ENCODE measurements at regions not wholly inside any gene's neighbourhood (a gene's known extent, or its start where the extent isn't known, plus 50 kb on each side); places are given as distances from the start of the nearest gene placed in this dataset.

DNA sequence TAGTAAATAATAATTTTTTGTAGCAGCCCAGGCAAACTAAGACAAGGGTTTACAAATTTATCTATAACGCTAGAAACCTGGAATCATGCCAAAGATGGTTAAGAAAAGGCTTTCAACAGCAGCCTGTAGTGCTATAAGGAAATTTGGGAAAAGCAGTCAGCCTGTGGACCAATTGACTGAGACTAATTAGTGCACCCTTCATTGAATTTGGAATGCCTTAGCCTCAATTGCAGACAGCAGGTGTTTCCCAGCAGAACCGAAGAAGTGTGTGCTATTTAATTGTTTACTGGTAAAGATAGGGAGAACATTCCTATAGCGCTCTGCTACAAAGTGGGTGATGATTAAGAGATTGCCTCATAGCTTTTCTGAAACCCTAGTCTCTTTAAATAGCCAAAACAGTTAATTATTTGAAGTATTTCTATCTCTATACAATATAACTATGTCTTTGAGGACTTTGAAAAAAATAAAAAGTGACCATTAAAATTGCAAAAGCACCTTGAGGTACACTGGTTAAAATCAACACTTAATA, 1884.3 kb upstream of the PCDH20 start:
- no peak for DNase-seq
- H3K27me3 ChIP-seq: no peaks in the 10 kb centered on the region
- H3K27ac ChIP-seq: no peak overlapping the region
- no peaks in the 10 kb centered on the region for H3K4me1 ChIP-seq (replicated peaks in 1 of 2)
- no peaks in the 10 kb centered on the region for H3K9me3 ChIP-seq (replicated peaks in 1 of 3)
- WGBS, 4 donors: 70 to 79% (median 75%) methylated on average over 3 of the region's 3 CpGs
- H3K36me3 ChIP-seq (replicated peaks in 1 of 2): no peaks in the 10 kb centered on the region
- H3K4me3 ChIP-seq: no peak overlapping the region
- TF ChIP-seq, protein P1, sequence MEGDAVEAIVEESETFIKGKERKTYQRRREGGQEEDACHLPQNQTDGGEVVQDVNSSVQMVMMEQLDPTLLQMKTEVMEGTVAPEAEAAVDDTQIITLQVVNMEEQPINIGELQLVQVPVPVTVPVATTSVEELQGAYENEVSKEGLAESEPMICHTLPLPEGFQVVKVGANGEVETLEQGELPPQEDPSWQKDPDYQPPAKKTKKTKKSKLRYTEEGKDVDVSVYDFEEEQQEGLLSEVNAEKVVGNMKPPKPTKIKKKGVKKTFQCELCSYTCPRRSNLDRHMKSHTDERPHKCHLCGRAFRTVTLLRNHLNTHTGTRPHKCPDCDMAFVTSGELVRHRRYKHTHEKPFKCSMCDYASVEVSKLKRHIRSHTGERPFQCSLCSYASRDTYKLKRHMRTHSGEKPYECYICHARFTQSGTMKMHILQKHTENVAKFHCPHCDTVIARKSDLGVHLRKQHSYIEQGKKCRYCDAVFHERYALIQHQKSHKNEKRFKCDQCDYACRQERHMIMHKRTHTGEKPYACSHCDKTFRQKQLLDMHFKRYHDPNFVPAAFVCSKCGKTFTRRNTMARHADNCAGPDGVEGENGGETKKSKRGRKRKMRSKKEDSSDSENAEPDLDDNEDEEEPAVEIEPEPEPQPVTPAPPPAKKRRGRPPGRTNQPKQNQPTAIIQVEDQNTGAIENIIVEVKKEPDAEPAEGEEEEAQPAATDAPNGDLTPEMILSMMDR (IDR thresholded peaks at IDR 0.05): no peak
- no peak for TF ChIP-seq POLR2A (IDR thresholded peaks at IDR 0.05)
- intact Hi-C loops (cut with DNase I): no loop called here

DNA sequence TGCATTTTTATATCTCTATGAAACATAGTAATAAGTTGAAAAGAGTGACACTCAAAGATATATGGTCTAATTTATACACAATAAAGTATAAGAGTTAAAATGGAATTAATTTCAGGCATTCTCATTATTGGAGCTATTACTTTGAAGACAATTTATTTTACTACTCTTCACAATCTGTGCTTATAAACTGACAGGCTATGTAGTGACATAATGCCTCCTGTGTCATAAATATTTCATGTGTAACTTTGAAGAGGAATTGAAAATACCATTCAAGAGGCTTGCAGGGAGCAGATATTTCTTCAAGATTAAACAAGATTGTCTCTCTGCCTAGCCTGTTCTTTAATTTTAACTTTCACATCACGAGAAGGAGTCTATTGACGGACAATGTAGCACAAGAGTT, 1881.5 kb upstream of the PCDH20 start:
- TF ChIP-seq, protein P1 (IDR thresholded peaks at IDR 0.05): no peak
- TF ChIP-seq POLR2A (IDR thresholded peaks at IDR 0.05): no peak
- H3K27ac ChIP-seq: no peak overlapping the region
- DNase-seq: no peak
- H3K9me3 ChIP-seq (replicated peaks in 1 of 3): no peaks in the 10 kb centered on the region
- H3K4me3 ChIP-seq: no peak overlapping the region
- WGBS, 4 donors: 70 to 77% (median 75%) methylated on average over 2 of the region's 2 CpGs
- intact Hi-C loops (cut with DNase I): no loop called here
- no peaks in the 10 kb centered on the region for H3K36me3 ChIP-seq (replicated peaks in 1 of 2)
- H3K4me1 ChIP-seq (replicated peaks in 1 of 2): no peaks in the 10 kb centered on the region
- H3K27me3 ChIP-seq: no peaks in the 10 kb centered on the region

DNA sequence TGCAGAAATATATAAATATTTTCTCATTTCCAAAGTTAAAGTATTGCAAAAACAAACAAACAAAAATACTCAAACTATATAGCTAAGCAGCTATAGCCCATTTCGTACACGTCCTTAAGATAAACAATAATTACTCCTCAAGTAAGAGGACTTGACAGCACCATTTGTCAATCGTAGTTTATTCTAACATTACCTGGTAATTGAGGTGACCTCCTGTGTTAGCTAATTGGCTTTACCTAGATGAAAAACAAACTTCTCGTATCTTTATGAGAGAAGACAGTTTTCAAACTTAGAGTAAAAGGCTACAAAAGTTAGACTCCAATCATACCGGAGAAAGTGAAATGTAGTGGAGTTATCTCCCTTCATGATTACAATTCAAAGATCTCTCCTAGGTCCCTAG, 1876.1 kb upstream of the PCDH20 start:
- Histone ChIP-seq H3K4me3 (no peak overlapping the region), H3K9me3 (replicated peaks in 1 of 3) (no peaks in the 10 kb centered on the region), H3K27me3 (no peaks in the 10 kb centered on the region), H3K27ac (no peak overlapping the region), H3K4me1 (replicated peaks in 1 of 2) (no peaks in the 10 kb centered on the region), H3K36me3 (replicated peaks in 1 of 2) (no peaks in the 10 kb centered on the region)
- no peak for TF ChIP-seq POLR2A (IDR thresholded peaks at IDR 0.05)
- TF ChIP-seq, protein P1 (IDR thresholded peaks at IDR 0.05): no peak
- DNase-seq: no peak
- intact Hi-C loops (cut with DNase I): no loop called here
- WGBS, 4 donors: 65 to 69% (median 68%) methylated on average over 5 of the region's 5 CpGs

DNA sequence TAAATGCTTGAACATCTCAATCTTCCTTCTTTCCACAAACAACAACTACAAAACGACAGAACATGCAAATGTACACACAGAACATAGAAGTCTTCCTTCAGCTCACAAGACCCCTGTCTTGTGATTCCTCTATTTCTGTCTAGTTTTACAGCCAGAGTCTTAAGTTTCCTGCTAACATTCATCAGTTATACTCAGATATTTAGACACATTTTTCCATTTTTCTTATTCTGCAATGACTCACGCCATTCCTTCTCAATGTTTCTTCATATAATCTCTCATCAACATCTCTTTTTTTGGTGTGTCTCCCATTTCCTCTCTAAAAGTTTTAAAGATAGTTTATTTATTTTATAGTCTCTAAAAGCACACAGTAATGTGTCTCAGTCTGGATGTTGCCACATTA, 1872.9 kb upstream of the PCDH20 start:
- Histone ChIP-seq H3K27ac (no peak overlapping the region), H3K4me1 (replicated peaks in 1 of 2) (no peaks in the 10 kb centered on the region), H3K36me3 (replicated peaks in 1 of 2) (no peaks in the 10 kb centered on the region), H3K9me3 (replicated peaks in 1 of 3) (peaks cover 0 to 3% (median 0%) of the 10 kb centered on the region in 3 donors), H3K4me3 (no peak overlapping the region), H3K27me3 (no peaks in the 10 kb centered on the region)
- intact Hi-C loops (cut with DNase I): no loop called here
- TF ChIP-seq, protein P1 (IDR thresholded peaks at IDR 0.05): no peak
- TF ChIP-seq POLR2A (IDR thresholded peaks at IDR 0.05): no peak
- no peak for DNase-seq
- WGBS, 4 donors: 59 to 75% (median 67%) methylated on average over 2 of the region's 2 CpGs
